H1 (cell line): ENCODE measurements at regions not wholly inside any gene's neighbourhood (a gene's known extent, or its start where the extent isn't known, plus 50 kb on each side); places are given as distances from the start of the nearest gene placed in this dataset.

ENCODE experiments used
- CTCF ChIA-PET: fragments of 300-600 bp; sonication (Branson Sonifier 250); formaldehyde crosslinking; loops from one replicate; lab custom pipeline; 2021; ENCODE audit not compliant: partially characterized antibody; lab: Charles Lee
- POLR2A ChIA-PET: fragments of 300-600 bp; sonication (Branson Sonifier 250); formaldehyde crosslinking; loops from one replicate; lab custom pipeline; 2021; ENCODE audit warnings: inconsistent platforms; ENCODE audit not compliant: partially characterized antibody; lab: Charles Lee
- DNase-seq, 2 experiments: peaks; one replicate each; pipeline versions ENCODE4 v3.0.0 to v3.0.0-alpha.2; 2010 to 2022; ENCODE audit warnings: low spot score in 2 of 2, low read depth in 1 of 2, mixed read lengths in 1 of 2
- FAIRE-seq: peaks from 2 replicates; lab custom pipeline; 2011; peaks lifted over from hg19 to GRCh38; lab: Jason Lieb, UNC
- H2AFZ ChIP-seq: 2 replicates; pipeline ENCODE4 v1.8.1; 2012; ENCODE audit warnings: low read length, inconsistent platforms
- H2AK5ac ChIP-seq: 2 replicates; pipeline ENCODE4 v1.6.1; 2013; ENCODE audit warnings: low read depth, low read length
- H2BK120ac ChIP-seq: replicated peaks from 2 replicates; pipeline ENCODE3; 2013; ENCODE audit warnings: low read depth, low read length, inconsistent platforms
- H2BK12ac ChIP-seq: 2 replicates; pipeline ENCODE4 v1.6.1; 2013; ENCODE audit warnings: low read depth, low read length
- H2BK15ac ChIP-seq: 2 replicates; pipeline ENCODE4 v1.6.1; 2013; ENCODE audit warnings: low read length
- H2BK20ac ChIP-seq: 2 replicates; pipeline ENCODE4 v1.6.1; 2013; ENCODE audit warnings: low read length
- H2BK5ac ChIP-seq: 2 replicates; pipeline ENCODE4 v1.6.1; 2013; ENCODE audit warnings: low read depth, low read length
- H3K14ac ChIP-seq: 2 replicates; pipeline ENCODE4 v1.6.1; 2013; ENCODE audit warnings: inconsistent platforms; ENCODE audit not compliant: insufficient read length
- H3K18ac ChIP-seq: 2 replicates; pipeline ENCODE4 v1.6.1; 2013; ENCODE audit warnings: low read length; ENCODE audit errors: extremely low read depth
- H3K23ac ChIP-seq: 2 replicates; pipeline ENCODE4 v1.6.1; 2013; ENCODE audit warnings: inconsistent platforms; ENCODE audit not compliant: insufficient read length
- H3K23me2 ChIP-seq: 2 replicates; pipeline ENCODE4 v1.6.1; 2013; ENCODE audit warnings: low read depth, low read length
- H3K27ac ChIP-seq: 2 replicates; pipeline ENCODE4 v1.6.1; 2011; ENCODE audit warnings: low read depth, low read length, inconsistent platforms
- H3K27me3 ChIP-seq, 4 experiments: replicated peaks in 1 of 4; 1 replicate in 1 of 4; 2 replicates in 3 of 4; pipeline versions ENCODE4 v1.6.1 to v1.8.1; 2011 to 2013; ENCODE audit warnings: low read length in 3 of 4, mild to moderate bottlenecking in 3 of 4, inconsistent platforms in 2 of 4, mixed read lengths in 2 of 4, moderate library complexity in 1 of 4; ENCODE audit not compliant: control insufficient read depth in 3 of 4, insufficient read depth in 3 of 4; ENCODE audit errors: extremely low read depth in 1 of 4
- H3K36me3 ChIP-seq, 4 experiments: 2 replicates each; pipeline versions ENCODE4 v1.6.1 to v1.8.1; 2011 to 2013; ENCODE audit warnings: mild to moderate bottlenecking in 4 of 4, low read length in 3 of 4, moderate library complexity in 2 of 4, control low read depth in 1 of 4, inconsistent platforms in 1 of 4; ENCODE audit not compliant: insufficient read depth in 4 of 4, control insufficient read depth in 2 of 4
- H3K4ac ChIP-seq: replicated peaks from 2 replicates; pipeline ENCODE3; 2013; ENCODE audit warnings: low read length, low read depth, mixed read lengths, inconsistent platforms; ENCODE audit not compliant: insufficient read length
- H3K4me1 ChIP-seq, 4 experiments: replicated peaks in 1 of 4; 1 replicate in 1 of 4; 2 replicates in 3 of 4; pipeline versions ENCODE4 v1.6.1 to v1.8.1; 2011 to 2013; ENCODE audit warnings: low read length in 3 of 4, inconsistent platforms in 2 of 4, mixed read lengths in 1 of 4; ENCODE audit not compliant: insufficient read depth in 4 of 4, control insufficient read depth in 3 of 4
- H3K4me2 ChIP-seq, 2 experiments: 2 replicates each; pipeline versions ENCODE4 v1.6.1 to v1.8.1; 2011 to 2013; ENCODE audit warnings: low read depth in 2 of 2, low read length in 2 of 2, control low read depth in 1 of 2, inconsistent platforms in 1 of 2, mild to moderate bottlenecking in 1 of 2; ENCODE audit not compliant: insufficient read depth in 1 of 2
- H3K4me3 ChIP-seq, 4 experiments: fragments of 200-600, 300-600 bp in 1 of 4; sonication (generic), shearing (Covaris generic), sonication (Bioruptor Twin) in 1 of 4; 2 replicates each; pipeline versions ENCODE4 v1.5.1 to v1.8.1; 2011 to 2016; ENCODE audit warnings: low read length in 4 of 4, low read depth in 3 of 4, control low read depth in 2 of 4, inconsistent platforms in 2 of 4, mild to moderate bottlenecking in 2 of 4, mixed read lengths in 1 of 4, moderate library complexity in 1 of 4; ENCODE audit not compliant: insufficient read depth in 2 of 4; ENCODE audit errors: extremely low read depth in 1 of 4
- H3K56ac ChIP-seq: replicated peaks from 2 replicates; pipeline ENCODE3; 2013; ENCODE audit warnings: low read depth, mild to moderate bottlenecking, mixed read lengths, low read length, inconsistent platforms; ENCODE audit not compliant: insufficient read length
- H3K79me1 ChIP-seq: 2 replicates; pipeline ENCODE4 v1.6.1; 2013; ENCODE audit warnings: low read depth, low read length, control low read depth
- H3K79me2 ChIP-seq, 2 experiments: 2 replicates each; pipeline versions ENCODE4 v1.6.1 to v1.8.1; 2012 to 2013; ENCODE audit warnings: low read length in 2 of 2, mild to moderate bottlenecking in 2 of 2, inconsistent platforms in 1 of 2; ENCODE audit not compliant: insufficient read depth in 2 of 2, control insufficient read depth in 1 of 2
- H3K9ac ChIP-seq, 4 experiments: replicated peaks in 1 of 4; 1 replicate in 1 of 4; 2 replicates in 3 of 4; pipeline versions ENCODE4 v1.6.1 to v1.8.1; 2011 to 2013; ENCODE audit warnings: low read depth in 3 of 4, low read length in 3 of 4, control low read depth in 2 of 4, mild to moderate bottlenecking in 2 of 4, moderate library complexity in 2 of 4, inconsistent platforms in 1 of 4; ENCODE audit errors: extremely low read depth in 1 of 4
- H3K9me3 ChIP-seq, 2 experiments: 2 replicates each; pipeline versions ENCODE4 v1.6.1 to v1.8.1; 2012 to 2013; ENCODE audit warnings: mild to moderate bottlenecking in 2 of 2, moderate library complexity in 2 of 2, control low read depth in 1 of 2, inconsistent platforms in 1 of 2, low read depth in 1 of 2, low read length in 1 of 2, mixed read lengths in 1 of 2; ENCODE audit not compliant: insufficient read depth in 2 of 2
- H4K20me1 ChIP-seq, 2 experiments: replicated peaks in 1 of 2; 2 replicates each; pipeline versions ENCODE3 to v1.8.1; 2011 to 2013; ENCODE audit warnings: inconsistent platforms in 2 of 2, low read length in 2 of 2, mild to moderate bottlenecking in 1 of 2; ENCODE audit not compliant: insufficient read depth in 2 of 2, control insufficient read depth in 1 of 2
- H4K5ac ChIP-seq: 2 replicates; pipeline ENCODE4 v1.6.1; 2013; ENCODE audit warnings: low read length, low read depth, mixed read lengths, inconsistent platforms; ENCODE audit not compliant: insufficient read length
- H4K8ac ChIP-seq: 2 replicates; pipeline ENCODE4 v1.8.0; 2013; ENCODE audit warnings: mild to moderate bottlenecking, moderate library complexity, low read length, inconsistent platforms; ENCODE audit not compliant: insufficient read depth; ENCODE audit errors: extremely low read depth
- H4K91ac ChIP-seq: replicated peaks from 2 replicates; pipeline ENCODE3; 2013; ENCODE audit warnings: low read length, mixed read lengths, inconsistent platforms; ENCODE audit not compliant: insufficient read length
- CBX5 ChIP-seq: fragments of 300-800, 300-1000 bp; sonication (generic); IDR thresholded peaks from 2 replicates; pipeline ENCODE4 v1.7.1; 2016; ENCODE audit warnings: antibody characterized with exemption, low read length, low read depth
- CTBP2 ChIP-seq: IDR thresholded peaks from 2 replicates; pipeline ENCODE4 v1.7.0; 2011; ENCODE audit warnings: borderline replicate concordance, mild to moderate bottlenecking, moderate library complexity, mixed read lengths, low read length; ENCODE audit not compliant: insufficient read depth, insufficient read length
- EGR1 ChIP-seq: IDR thresholded peaks from 2 replicates; pipeline ENCODE4 v1.6.1; 2011; ENCODE audit warnings: low read depth, low read length, borderline replicate concordance
- EP300 ChIP-seq, 2 experiments: IDR thresholded peaks; 1 replicate in 1 of 2; 2 replicates in 1 of 2; pipeline ENCODE4 v1.6.1; 2011 to 2012; ENCODE audit warnings: low read depth in 2 of 2, low read length in 2 of 2, mild to moderate bottlenecking in 2 of 2, borderline replicate concordance in 1 of 2, inconsistent platforms in 1 of 2, moderate library complexity in 1 of 2
- HDAC6 ChIP-seq: IDR thresholded peaks from one replicate; pipeline ENCODE4 v1.7.1; 2012; ENCODE audit warnings: low read depth, mild to moderate bottlenecking, inconsistent platforms, low read length, moderate library complexity
- KDM1A ChIP-seq: fragments of 200-600, 300-600 bp; sonication (generic); IDR thresholded peaks from 2 replicates; pipeline ENCODE4 v1.7.1; 2016; ENCODE audit warnings: mild to moderate bottlenecking, low read length, borderline replicate concordance
- KDM4A ChIP-seq: IDR thresholded peaks from one replicate; pipeline ENCODE4 v1.7.1; 2012; ENCODE audit warnings: low read depth, mild to moderate bottlenecking, moderate library complexity, low read length, inconsistent platforms; ENCODE audit not compliant: severe bottlenecking
- MAFK ChIP-seq: IDR thresholded peaks from 2 replicates; pipeline ENCODE4 v1.6.1; 2012; ENCODE audit warnings: low read depth, mild to moderate bottlenecking, improper control_type of control experiment, low read length
- POLR2AphosphoS5 ChIP-seq: IDR thresholded peaks from 2 replicates; pipeline ENCODE4 v1.6.1; 2011; ENCODE audit warnings: low read depth, low read length
- RFX5 ChIP-seq: IDR thresholded peaks from 2 replicates; pipeline ENCODE4 v1.6.1; 2011; ENCODE audit warnings: low read depth, low read length, improper control_type of control experiment, borderline replicate concordance
- SAP30 ChIP-seq: fragments of 300-600 bp; sonication (generic); IDR thresholded peaks from 2 replicates; pipeline ENCODE4 v1.7.1; 2012; ENCODE audit warnings: low read length, moderate library complexity, mild to moderate bottlenecking, inconsistent platforms; ENCODE audit not compliant: insufficient read depth, insufficient replicate concordance
- SP2 ChIP-seq: IDR thresholded peaks from 2 replicates; pipeline ENCODE4 v1.6.1; 2012; ENCODE audit warnings: mild to moderate bottlenecking, low read length, inconsistent platforms
- TBP ChIP-seq: IDR thresholded peaks from 2 replicates; pipeline ENCODE4 v1.6.1; 2011; ENCODE audit warnings: low read depth, low read length, improper control_type of control experiment
- WGBS, 2 experiments: shearing (Covaris generic) in 1 of 2; methylation state at CpG; one replicate each; pipeline versions ENCODE4 v1.1.6 to v1.1.7; 2013 to 2015; ENCODE audit warnings: low lambda C conversion rate in 2 of 2, mixed read lengths in 2 of 2, inconsistent platforms in 1 of 2, low coverage in 1 of 2, missing lambda C conversion rate in 1 of 2; ENCODE audit not compliant: insufficient replicate concordance in 2 of 2, insufficient coverage in 1 of 2, insufficient read length in 1 of 2; ENCODE audit errors: extremely low coverage in 1 of 2, missing lambda C conversion rate in 1 of 2; 5-methylcytosine and 5-hydroxymethylcytosine counted together

- Histone ChIP-seq H3K9me3 (no peaks in the 10 kb centered on the region), H3K14ac (no peak overlapping the region), H3K27ac (no peak overlapping the region), H2AFZ (no peak overlapping the region), H4K5ac (no peak overlapping the region), H3K79me1 (no peaks in the 10 kb centered on the region), H4K20me1 (no peaks in the 10 kb centered on the region), H3K18ac (no peak overlapping the region), H2BK12ac (no peak overlapping the region), H4K91ac (no peak overlapping the region), H2BK5ac (no peak overlapping the region), H2AK5ac (no peak overlapping the region), H3K23ac (no peak overlapping the region), H3K4me1 (no peaks in the 10 kb centered on the region), H3K27me3 (peaks cover 0 to 1% (median 0%) of the 10 kb centered on the region in 4 experiments; a peak in 1 of 7 replicates), H2BK15ac (no peak overlapping the region), H3K36me3 (no peaks in the 10 kb centered on the region), H2BK120ac (no peak overlapping the region), H3K4ac (no peak overlapping the region), H3K23me2 (no peaks in the 10 kb centered on the region), H3K56ac (no peak overlapping the region), H3K4me2 (no peak overlapping the region), H3K79me2 (no peaks in the 10 kb centered on the region), H3K9ac (no peak overlapping the region), H3K4me3 (no peak overlapping the region), H2BK20ac (no peak overlapping the region), H4K8ac (no peak overlapping the region)
- WGBS, 2 experiments: 93% methylated on average over 6 of the region's 6 CpGs; no CpG with 5 or more reads in 1 of the 2 experiments
- ChIA-PET POLR2A (no interaction called here), CTCF (interaction anchor here (1.4 kb wide), 1 partner anchor 10 kb away, joined by 3 read pairs; no protein-coding TSS in a partner anchor)
- FAIRE-seq (no peak), DNase-seq (no peak)
- TF ChIP-seq EGR1: no peak
- no peak for TF ChIP-seq TBP
- no peak for TF ChIP-seq MAFK
- no peak for TF ChIP-seq RFX5
- TF ChIP-seq CBX5: no peak
- TF ChIP-seq KDM4A: no peak
- no peak for TF ChIP-seq HDAC6
- TF ChIP-seq SP2: no peak
- no peak for TF ChIP-seq SAP30
- no peak for TF ChIP-seq EP300 (IDR thresholded peaks at IDR 0.05; ENCODE audit: borderline replicate concordance in 1 of 2, low read depth in 2 of 2, low read length in 2 of 2)
- no peak for TF ChIP-seq CTBP2
- no peak for TF ChIP-seq POLR2AphosphoS5
- TF ChIP-seq KDM1A: no peak
These were observed 308.5 kb downstream of the LTN1 start for GRCh38 chr21:28683982-28684752.
